Activated B cell treated with CpG ODN at 0.5 μM for 24 hours (primary cell): ENCODE measurements at regions not wholly inside any gene's neighbourhood (a gene's known extent, or its start where the extent isn't known, plus 50 kb on each side); places are given as distances from the start of the nearest gene placed in this dataset.

Experiments
- ATAC-seq: fragments of 200-7000 bp; cut with Tn5 transposase; one replicate; pipeline ENCODE4 v1.10.0; 2021; ENCODE audit warnings: low read depth, mild to moderate bottlenecking, moderate library complexity
- CTCF ChIA-PET: fragments of 350-600 bp; sonication (Branson Sonifier 250); formaldehyde crosslinking; loops from one replicate; lab custom pipeline; 2021; ENCODE audit warnings: antibody characterized with exemption; lab: Charles Lee
- POLR2A ChIA-PET: fragments of 350-600 bp; sonication (Branson Sonifier 250); formaldehyde crosslinking; loops from one replicate; lab custom pipeline; 2021; ENCODE audit warnings: antibody characterized with exemption; lab: Charles Lee
- DNase-seq: peaks from one replicate; pipeline ENCODE4 v3.0.0; 2022
- H3K27ac Mint-ChIP-seq: one replicate; pipeline ENCODE4 v1.8.0; 2020; ENCODE audit warnings: mixed read lengths
- H3K27me3 Mint-ChIP-seq: one replicate; pipeline ENCODE4 v1.8.0; 2021; ENCODE audit warnings: mixed read lengths
- H3K36me3 Mint-ChIP-seq: one replicate; pipeline ENCODE4 v1.8.0; 2021; ENCODE audit warnings: low read depth, mixed read lengths
- H3K4me1 Mint-ChIP-seq: one replicate; pipeline ENCODE4 v1.8.0; 2021; ENCODE audit warnings: mixed read lengths
- H3K4me3 Mint-ChIP-seq: one replicate; pipeline ENCODE4 v1.8.0; 2020; ENCODE audit warnings: mild to moderate bottlenecking, mixed read lengths
- H3K9me3 Mint-ChIP-seq: one replicate; pipeline ENCODE4 v1.8.0; 2020; ENCODE audit warnings: mixed read lengths
- CTCF ChIP-seq: fragments of 200-600 bp; IDR thresholded peaks from one replicate; pipeline ENCODE4 v1.8.0; 2022; ENCODE audit warnings: antibody characterized with exemption, mild to moderate bottlenecking
- intact Hi-C: fragments of 100-400 bp; cut with micrococcal nuclease; formaldehyde crosslinking; loops from one replicate; pipeline ENCODE4 v1.15.1; 2024

- ATAC-seq (no peak), DNase-seq (no peak)
- no peak overlapping the region for H3K4me3 Mint-ChIP-seq
- CTCF ChIA-PET, result interaction anchor here (0.9 to 1.3 kb wide), 2 partner anchors 132 to 216 kb away, joined by 3 read pairs; no protein-coding TSS in a partner anchor
- no peaks in the 10 kb centered on the region for H3K27me3 Mint-ChIP-seq
- intact Hi-C loops, result no loop called here
- no peaks in the 10 kb centered on the region for H3K36me3 Mint-ChIP-seq
- no peak for TF ChIP-seq CTCF
- POLR2A ChIA-PET, result no interaction called here
- H3K4me1 Mint-ChIP-seq, result peaks cover 40% of the 10 kb centered on the region
- no peak overlapping the region for H3K27ac Mint-ChIP-seq
- no peaks in the 10 kb centered on the region for H3K9me3 Mint-ChIP-seq
These were observed 82.3 kb upstream of the KCNK12 start for GRCh38 chr2:47653036-47653435.

- no peaks in the 10 kb centered on the region for H3K27me3 Mint-ChIP-seq
- no peak overlapping the region for H3K27ac Mint-ChIP-seq
- intact Hi-C loops, result no loop called here
- no peaks in the 10 kb centered on the region for H3K36me3 Mint-ChIP-seq
- ATAC-seq (no peak), DNase-seq (no peak)
- ChIA-PET POLR2A (no interaction called here), CTCF (interaction anchor here (0.8 kb wide), 1 partner anchor 115 kb away, joined by 3 read pairs; no protein-coding TSS in a partner anchor)
- H3K4me3 Mint-ChIP-seq, result no peak overlapping the region
- no peaks in the 10 kb centered on the region for H3K9me3 Mint-ChIP-seq
- peaks cover 39% of the 10 kb centered on the region for H3K4me1 Mint-ChIP-seq
- no peak for TF ChIP-seq CTCF
These were observed 81.4 kb upstream of the KCNK12 start for GRCh38 chr2:47652061-47652690.

- intact Hi-C loops, result no loop called here
- Mint-ChIP-seq H3K36me3 (no peaks in the 10 kb centered on the region), H3K4me1 (peaks cover 31% of the 10 kb centered on the region), H3K4me3 (no peak overlapping the region), H3K27ac (no peak overlapping the region), H3K27me3 (no peaks in the 10 kb centered on the region), H3K9me3 (no peaks in the 10 kb centered on the region)
- CTCF ChIA-PET, result interaction anchor here (0.8 kb wide), 1 partner anchor 116 kb away, joined by 3 read pairs; no protein-coding TSS in a partner anchor
- ATAC-seq (no peak), DNase-seq (no peak)
- POLR2A ChIA-PET, result interaction anchor here (0.6 kb wide), 1 partner anchor 28 kb away, joined by 3 read pairs; no protein-coding TSS in a partner anchor
- TF ChIP-seq CTCF, result no peak
These were observed 80.5 kb upstream of the KCNK12 start for GRCh38 chr2:47651296-47651695.

- CTCF ChIA-PET, result no interaction called here
- no peak for ATAC-seq
These were observed 79.3 kb upstream of the KCNK12 start for GRCh38 chr2:47650001-47650535.

More at GRCh38 chr2:47650001-47650535, 79.3 kb upstream of the KCNK12 start:
- Mint-ChIP-seq H3K4me3 (no peak overlapping the region), H3K4me1 (peaks cover 18% of the 10 kb centered on the region), H3K27ac (no peak overlapping the region), H3K36me3 (no peaks in the 10 kb centered on the region), H3K9me3 (no peaks in the 10 kb centered on the region), H3K27me3 (no peaks in the 10 kb centered on the region)
- POLR2A ChIA-PET, result no interaction called here
- DNase-seq, result no peak
- TF ChIP-seq CTCF, result no peak
- intact Hi-C loops, result no loop called here
